GM21447 (cell line): ENCODE measurements at regions not wholly inside any gene's neighbourhood (a gene's known extent, or its start where the extent isn't known, plus 50 kb on each side); places are given as distances from the start of the nearest gene placed in this dataset.
"Not testable (repeated sequence)": the region's sequence is repeated elsewhere in the genome, so short reads cannot be mapped to it uniquely, and the experiment has no call there.

ENCODE experiments used
- ATAC-seq: cut with Tn5 transposase; IDR thresholded peaks from one replicate; pipeline ENCODE4 v1.9.1; 2021; ENCODE audit not compliant: unreplicated experiment

DNA sequence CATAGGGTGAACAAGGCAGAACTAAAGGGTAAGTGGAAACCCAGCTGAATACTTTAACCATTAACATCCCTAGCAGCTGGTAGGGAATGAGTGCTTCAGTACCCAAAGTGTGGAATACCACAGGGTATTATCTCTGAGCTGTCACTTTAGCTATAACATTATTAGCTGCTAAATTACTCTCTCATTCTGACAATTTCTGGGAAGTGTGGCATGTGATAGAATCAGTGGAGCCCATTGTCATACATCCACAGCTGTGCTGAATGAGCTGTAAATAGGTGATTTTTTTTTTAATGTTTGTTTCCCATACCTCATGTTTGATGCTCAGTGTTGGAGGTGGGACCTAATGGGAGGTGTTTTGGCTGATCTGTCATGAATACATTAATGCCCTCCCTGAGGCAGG lies 894.3 kb downstream of the DIPK2A start:
- ATAC-seq: no peak

DNA sequence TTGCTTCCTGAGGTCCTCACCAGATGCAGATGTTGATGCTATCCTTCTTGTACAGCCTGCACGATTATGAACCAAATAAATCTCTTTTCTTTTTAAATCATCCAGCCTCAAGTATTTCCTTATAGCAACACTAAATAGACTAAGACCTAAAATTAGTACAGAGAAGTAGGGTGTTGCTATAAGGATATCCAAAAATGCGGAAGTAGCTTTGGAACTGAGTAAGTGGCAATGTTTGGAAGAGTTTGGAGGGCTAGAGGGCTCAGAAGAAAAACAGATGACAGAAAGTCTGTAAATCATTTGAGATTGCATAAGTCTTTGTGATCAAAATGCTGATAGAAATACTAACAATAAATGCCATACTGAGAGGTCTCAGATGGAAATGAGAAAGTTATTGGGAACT lies 894.9 kb downstream of the DIPK2A start:
- no peak for ATAC-seq

DNA sequence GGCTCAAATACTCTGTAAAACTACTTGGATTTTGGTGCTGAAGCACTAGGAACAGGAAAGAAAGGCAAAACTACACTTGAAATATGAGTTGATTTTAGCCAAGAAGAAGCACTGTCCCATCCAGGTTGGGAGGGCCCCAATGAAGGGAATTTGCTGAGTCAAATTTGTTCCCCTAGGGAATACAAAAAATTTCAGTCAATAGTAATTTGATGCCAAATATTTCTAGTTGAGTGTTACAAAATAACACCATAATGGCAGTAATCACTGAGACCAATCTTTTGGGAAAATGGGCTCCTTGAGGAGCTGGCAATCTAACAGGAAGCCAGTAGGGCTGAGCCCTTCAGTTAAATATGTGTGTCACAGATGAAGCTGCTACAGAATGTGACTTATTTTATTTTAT lies 896.9 kb downstream of the DIPK2A start:
- ATAC-seq: no peak

DNA sequence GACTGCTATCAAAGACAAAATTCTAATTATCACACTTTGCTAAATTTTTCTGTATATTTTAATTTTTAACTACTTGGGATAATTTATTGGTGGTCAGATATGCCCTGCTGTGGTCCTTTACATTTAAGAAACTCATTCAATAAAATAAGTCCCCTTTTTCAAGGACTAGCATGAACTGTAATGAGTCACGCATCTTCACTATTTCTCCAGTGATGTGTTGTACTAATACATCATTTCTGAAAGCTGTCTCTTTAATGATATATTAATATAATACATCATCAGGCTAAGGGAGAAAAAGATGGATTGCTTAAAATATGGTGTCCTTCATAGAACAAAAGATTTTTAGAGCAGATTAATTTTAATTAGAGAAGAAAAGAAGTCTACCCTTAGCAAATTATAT lies 901.4 kb downstream of the DIPK2A start:
- ATAC-seq: no peak

DNA sequence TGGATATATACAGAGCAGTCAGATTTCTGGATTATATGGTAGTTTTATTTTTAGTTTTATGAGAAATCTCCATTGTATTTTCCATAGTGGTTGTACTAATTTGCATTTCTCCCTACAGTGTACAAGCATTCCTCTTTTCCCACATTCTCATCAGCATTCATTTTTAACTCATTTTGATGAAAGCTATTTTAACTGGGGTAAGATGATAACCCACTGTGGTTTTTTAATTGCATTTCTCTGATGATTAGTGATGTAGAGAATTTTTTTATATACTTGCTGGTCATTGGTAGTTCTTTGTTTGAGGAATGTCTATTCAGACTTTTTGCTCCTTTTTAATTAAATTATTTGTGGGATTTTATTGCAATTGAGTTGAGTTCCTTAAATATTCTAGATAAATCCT lies 903.6 kb downstream of the DIPK2A start:
- no peak for ATAC-seq

DNA sequence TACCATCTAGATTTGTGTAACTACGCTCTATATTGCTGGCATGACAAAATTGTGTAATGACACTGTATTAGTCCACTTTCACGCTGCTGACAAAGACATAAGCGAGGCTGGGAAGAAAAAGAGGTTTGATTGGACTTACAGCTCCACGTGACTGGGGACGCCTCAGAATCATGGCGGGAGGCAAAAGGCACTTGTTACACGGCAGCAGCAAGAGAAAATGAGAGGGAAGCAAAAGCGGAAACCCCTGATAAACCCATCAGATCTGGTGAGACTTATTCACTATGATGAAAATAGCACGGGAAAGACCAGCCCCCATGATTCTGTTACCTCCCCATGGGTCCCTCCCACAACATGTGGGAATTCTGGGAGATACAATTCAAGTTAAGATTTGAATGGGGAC lies 905.7 kb downstream of the DIPK2A start:
- ATAC-seq: no peak

DNA sequence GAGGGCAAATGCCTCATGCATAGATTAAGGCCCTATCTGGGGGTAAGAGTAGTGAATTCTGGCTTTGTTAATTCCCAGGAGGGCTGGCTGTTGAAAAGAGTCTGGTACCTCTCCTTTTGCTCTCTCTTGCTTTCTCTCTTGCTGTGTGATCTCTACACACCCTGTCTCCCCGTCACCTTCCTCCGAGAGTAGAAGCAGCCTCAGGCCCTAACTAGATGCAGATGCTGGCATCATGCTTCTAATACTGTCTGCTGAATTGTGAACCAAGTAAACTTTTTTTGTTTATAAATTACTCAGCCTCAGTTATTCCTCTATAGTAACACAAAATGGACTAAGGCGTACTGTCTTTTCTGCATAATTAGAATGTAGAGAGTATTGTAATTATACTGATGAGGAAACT lies 908.1 kb downstream of the DIPK2A start:
- ATAC-seq: no peak

DNA sequence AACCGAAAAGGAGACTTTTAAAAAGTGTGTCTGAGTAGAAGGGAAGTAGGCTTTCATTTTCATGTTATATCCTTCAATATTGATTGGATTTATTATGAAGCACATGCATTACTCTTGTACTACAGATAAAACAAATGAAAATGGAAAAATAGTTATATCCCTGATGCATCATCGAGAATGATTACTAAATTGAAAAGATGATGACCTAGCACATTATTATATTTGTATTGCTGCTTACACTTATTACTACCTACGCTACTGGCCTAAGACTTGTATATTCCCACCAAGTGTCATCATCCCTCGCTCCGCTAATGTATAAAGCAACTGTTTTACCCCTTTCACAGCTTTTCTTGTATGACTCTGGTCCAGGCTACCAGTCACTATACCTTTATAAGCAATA lies 922.4 kb downstream of the DIPK2A start:
- no peak for ATAC-seq

DNA sequence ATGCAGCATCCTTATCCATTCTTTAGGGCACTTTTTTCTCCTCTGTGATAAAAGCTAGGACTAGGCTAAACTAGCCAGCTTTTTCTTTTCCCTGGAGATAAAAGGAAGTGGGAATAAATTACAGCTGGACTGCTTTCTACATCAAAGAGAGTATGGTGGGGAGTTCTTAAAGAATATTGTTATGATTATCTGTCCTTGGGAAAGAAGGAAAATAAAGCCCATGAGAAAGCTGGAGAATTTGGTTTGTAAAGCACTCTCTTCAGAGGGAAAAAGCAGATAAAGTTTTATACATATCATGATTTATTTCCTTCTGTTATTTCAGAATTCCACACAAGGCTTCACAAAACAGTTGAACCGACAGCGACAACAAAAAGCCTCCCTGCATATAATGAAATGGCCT lies 923.0 kb downstream of the DIPK2A start:
- no peak for ATAC-seq

DNA sequence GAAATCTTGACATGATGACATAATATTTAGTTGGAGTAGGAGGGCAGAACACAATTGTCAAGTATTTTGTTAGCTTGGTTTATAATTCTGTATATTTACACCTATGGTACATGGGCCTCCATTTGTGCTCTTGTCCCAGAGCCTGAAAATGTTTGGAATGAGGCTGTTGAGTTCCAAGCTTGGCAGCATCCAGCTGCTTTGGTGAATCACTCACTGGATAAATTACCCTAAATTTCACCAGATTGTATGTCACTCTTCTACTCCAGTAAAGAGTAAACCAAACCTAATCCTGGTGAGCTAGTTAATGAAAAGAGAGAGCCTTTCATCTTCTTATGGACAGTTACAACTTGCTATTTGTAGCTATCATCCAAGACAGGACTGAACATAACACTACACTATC lies 928.7 kb downstream of the DIPK2A start:
- no peak for ATAC-seq

DNA sequence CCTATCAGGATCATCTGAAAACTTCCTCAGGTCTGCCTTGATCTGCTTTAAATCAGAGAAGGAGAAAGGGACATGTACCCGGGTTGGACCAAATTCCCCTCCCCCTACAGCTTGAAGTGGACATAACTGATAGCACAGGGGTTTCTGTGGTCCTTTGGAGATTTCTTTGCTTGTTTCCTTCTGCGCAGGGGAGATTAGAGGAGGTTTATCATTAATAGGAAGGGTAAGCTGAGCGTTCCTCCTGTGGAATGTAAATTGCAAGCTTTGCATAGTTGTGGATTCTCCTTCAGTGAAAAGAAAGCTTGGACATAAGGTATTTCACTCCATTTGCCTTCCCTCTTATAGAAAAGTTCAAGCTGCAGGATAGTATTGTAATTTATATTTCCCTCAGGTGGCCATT lies 936.0 kb downstream of the DIPK2A start:
- not testable (repeated sequence) for ATAC-seq

DNA sequence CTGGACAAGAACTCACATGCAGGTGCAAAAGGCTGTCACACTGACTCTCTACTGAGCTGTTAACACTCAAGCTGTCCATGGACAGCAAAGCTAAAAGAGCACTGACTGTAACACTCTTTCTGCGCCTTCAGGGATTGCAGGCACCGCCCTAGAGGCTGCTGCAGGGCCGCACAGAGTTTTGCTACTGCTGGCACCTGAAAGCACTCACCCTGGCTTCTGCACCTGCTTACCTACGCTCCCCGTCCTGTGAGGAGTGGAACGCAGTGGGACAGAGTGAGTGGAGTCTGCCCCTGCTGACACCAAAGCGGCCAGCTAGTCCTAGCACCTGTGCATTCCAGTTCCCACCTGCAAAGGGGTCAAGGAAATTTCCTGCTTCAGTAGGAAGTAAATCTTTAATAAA lies 941.3 kb downstream of the DIPK2A start:
- no peak for ATAC-seq

DNA sequence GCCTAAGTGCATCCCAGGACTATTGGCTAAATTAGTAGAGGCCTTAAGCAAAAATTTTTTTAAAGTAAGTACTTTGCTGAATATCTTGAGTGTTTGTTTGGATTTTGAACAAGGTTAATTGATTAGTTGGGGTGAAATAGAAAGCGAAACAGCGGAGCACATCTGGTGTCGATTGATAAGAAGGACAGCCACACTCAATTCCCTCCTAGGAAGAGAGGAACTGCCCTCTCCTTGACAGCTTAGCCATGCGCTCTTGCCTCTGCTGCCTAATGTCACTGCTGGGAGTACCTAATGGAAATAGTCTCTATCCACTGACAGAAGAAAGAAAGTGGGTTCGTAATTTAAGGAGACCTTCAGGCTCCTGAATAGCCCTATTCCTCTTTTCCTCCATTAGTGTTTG lies 943.6 kb downstream of the DIPK2A start:
- ATAC-seq: no peak

DNA sequence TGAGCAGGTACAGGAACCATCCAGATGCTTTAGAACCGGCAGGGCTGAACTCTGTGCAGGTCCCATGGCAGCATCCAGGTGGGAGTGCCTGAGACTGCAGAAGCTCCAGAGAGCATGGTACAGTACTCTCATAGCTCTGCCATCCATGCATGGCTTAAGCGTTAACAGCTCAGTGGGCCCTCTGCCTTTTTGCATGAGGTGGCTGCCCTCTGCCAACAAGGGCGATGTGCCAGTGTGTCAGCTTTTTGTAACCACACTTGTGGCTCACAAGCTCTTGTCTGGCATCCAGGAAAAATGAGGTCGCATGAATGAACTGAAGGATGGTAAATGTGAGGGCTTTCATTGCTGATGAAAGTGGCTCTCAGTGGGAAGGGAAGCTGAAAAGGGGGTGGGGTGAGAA lies 950.1 kb downstream of the DIPK2A start:
- no peak for ATAC-seq

DNA sequence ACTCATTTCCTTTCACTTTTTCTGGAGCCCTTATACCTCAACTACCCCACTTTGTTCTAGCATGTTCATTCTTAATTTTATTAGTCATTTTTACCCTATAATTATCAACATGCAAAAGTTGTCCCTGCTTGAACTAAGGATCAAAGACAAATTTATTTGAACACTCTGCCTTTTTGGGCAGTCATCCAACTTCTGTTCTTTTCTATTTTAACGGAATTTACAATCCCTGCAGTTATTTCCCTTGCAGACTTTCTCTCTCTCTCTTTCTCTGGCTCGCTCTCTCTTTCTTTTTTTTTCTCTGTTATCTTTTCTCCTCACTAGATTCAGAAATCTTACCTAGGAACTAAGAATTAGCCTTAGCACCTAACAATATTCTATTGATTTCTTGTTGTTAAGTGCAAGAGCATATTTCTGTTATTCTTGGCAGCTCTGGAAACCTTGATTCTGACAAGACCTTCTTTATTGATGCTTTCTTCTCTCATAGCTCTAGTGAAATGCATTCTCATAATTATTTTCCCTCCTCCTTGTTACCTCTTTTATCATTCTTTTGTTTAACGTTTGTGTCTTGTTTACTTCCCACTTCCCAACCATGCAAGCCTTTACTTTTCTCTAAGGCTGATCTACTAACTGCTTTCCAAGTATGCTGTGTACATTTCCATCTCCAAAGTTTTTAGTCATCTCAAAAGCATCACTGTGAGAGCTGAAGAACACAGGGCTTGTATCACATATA lies 951.6 kb downstream of the DIPK2A start:
- ATAC-seq: no peak

DNA sequence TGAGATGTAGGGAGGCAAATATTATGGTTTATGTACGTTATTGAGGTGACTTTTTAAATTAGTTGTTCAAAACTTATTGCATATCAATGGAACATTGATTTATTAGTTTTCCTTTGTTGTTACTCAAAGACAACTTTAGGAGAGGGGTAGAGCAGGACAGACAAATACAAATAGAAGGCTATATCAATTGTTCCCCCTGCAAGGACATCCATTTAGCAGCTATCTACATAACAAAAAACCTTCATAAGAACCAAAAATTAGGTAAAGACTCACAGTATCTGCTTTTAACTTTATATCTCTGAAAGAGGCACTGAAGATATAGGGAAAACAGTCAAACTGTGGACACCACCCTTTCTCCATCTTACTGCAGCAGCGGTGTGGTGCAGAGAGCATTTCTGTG lies 958.8 kb downstream of the DIPK2A start:
- ATAC-seq: no peak

DNA sequence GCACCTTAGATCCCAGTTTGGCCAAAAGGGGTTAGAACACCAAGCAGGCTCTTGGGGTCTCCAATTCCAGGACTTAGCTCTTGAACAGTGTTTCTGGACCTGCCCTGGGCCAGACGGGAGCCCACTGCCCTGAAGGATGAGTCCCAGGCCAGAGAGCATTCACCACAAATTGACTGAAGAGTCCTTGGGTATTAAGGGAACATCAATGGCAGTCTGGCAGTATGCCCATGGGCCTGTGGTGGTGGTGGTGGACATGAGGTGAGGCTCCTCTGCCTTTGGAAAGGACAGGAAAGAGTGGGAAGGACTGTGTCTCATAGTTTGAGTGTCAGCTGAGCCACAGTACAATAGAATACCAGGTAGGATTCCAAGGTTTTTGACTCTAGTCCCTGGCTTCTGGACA lies 960.0 kb downstream of the DIPK2A start:
- no peak for ATAC-seq

DNA sequence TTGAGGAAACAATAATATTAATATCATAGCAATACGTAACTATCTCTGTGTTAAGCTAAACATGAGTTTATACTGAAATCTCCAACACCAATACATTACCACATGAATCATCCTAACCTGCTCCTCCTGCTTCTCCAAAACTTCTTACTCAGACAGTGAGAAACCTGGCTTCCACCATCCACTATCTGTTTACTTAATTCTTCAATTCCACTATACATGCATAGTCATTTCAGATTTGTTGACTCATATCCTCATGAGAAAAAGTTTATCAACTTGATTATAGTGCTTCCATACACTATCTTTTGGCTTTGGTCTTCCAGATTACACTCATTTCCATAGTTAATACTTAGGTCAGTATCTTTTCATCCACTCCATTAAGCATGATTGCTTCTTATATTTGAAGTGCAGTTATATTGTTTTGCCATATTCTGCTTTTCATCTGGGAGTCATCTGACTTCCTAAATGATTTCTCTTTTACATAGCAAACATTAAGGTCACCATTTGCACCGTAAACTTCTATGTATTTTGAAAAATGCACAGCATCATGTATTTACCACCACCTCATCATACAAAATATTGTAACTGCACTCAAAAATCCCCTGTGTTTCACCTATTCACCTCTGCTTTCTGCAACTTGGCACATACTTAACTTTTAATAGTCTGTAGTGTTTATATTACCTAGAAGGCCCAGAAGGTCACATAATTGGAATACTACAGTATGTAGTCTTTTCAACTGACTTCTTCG lies 970.6 kb downstream of the DIPK2A start:
- ATAC-seq: no peak

DNA sequence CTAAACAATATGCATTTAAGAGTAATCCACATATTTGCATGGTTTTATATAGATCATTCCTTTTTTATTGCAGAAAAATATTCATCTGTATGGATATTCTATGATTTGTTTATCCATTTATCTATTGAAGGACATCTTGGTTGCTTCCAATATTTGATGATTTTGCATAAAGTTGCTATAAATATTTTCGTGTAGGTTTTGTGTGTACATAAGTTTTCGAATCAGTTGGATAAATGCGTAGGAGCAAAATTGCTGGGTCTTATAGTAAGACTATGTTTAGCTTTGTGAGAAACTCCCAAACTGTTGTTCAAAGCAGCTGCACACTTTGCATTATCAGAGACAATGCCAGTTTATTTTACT lies 971.2 kb downstream of the DIPK2A start:
- no peak for ATAC-seq

DNA sequence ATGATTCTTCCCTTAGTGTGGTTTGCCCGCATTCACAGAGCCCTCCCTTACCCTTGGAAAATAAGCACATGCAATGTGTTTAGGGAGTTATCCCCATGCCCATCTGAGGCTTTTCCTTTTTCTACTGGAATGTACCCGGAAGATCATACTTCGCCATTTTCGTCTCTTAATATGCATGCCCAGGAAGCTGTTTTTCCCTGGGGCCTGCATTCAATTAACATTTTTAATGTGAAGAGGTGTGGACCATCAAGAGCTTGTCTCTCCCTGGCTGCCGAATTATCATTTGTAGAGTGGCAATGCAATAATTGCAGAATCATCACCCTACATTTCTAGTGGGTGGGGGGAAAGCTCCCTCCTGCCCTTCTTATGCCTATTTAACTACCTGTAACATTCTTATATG lies 976.3 kb downstream of the DIPK2A start:
- ATAC-seq: no peak

DNA sequence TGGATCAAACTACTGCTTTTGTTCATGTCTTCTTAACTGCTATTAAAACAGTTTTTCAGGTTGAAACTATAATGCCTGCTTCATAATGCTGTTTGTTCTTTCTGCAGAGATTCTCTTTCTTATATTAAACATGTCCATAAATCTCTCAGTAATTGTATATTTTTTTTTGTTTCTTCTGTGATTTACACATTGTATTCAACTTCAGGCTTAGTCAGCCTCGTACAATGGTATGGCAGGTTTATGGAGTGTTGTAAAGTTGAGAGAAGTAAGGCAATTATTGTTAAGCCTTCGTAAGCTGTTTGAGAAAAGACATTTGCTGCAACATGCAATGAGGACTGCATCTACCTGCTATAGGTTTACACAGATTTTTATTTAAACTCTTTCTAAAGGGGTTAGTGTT lies 977.1 kb downstream of the DIPK2A start:
- no peak for ATAC-seq

DNA sequence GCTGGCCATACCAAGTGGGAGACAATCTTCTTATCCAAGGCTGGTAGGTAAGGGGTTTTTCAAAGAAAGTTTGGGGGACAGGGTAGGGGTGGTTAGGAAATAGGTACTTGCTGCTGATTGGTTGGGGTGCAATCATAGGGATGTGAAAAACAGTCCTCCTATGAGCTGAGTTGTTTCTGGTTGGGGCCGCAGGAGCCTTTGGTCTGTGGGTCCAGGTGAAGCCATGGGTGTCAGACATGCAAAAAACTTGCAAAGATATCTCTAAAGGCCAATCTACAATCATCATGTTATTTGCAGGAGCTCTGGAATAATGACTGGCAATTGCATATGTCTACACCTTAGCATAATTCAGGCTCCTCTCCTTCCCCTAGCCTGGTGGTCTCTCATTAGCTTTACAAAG lies 982.3 kb downstream of the DIPK2A start:
- ATAC-seq: no peak
